COLO829 (cell line): ENCODE measurements at regions not wholly inside any gene's neighbourhood (a gene's known extent, or its start where the extent isn't known, plus 50 kb on each side); places are given as distances from the start of the nearest gene placed in this dataset.
"Not testable (repeated sequence)": the region's sequence is repeated elsewhere in the genome, so short reads cannot be mapped to it uniquely, and the experiment has no call there.

Source experiments
- DNase-seq: peaks from one replicate; pipeline ENCODE4 v3.0.0; 2012; ENCODE audit warnings: low spot score

DNA sequence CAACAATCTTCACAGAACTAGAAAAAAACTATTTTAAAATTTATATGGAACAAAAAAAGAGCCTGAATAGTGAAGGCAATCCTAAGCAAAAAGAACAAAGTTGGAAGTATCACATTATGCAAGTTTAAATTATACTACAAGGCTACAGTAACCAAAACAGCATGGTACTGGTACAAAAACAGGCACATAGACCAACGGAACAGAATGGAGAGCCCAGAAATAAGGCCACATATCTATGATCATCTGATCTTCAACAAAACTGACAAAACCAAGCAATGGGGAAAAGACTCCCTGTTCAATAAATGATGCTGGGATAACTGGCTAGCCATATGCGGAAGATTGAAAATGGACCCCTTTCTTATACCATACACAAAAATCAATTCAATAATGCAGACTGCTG is 74.4 kb upstream of the RTN4 start:
- not testable (repeated sequence) for DNase-seq

DNA sequence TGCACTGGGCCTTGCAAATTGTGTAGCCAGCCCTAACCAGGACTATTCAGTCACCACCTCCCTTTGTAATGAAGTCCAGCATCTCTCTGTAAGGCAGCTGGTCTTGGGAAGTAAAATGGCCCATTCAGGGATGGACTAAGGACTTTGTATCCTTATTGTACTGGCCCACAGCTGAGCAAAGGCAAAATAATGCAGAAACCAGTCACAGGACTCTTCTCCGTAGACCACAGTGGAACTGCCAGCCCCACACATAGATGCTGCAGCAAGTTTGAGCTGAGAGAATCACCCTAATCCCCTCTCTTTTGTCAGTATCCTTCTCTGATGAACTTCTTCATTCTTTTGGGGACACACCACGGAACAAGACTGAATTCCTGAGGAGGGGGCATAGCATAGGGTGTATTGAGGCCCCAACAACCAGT is 73.6 kb upstream of the RTN4 start:
- DNase-seq, result no peak

GRCh38 chr2:55120634-55121359 is 70.5 kb upstream of the RTN4 start:
- DNase-seq, result peak; percentile 48

- DNase-seq, result no peak
Measured at GRCh38 chr2:55119711-55120487, 69.6 kb upstream of the RTN4 start.

DNA sequence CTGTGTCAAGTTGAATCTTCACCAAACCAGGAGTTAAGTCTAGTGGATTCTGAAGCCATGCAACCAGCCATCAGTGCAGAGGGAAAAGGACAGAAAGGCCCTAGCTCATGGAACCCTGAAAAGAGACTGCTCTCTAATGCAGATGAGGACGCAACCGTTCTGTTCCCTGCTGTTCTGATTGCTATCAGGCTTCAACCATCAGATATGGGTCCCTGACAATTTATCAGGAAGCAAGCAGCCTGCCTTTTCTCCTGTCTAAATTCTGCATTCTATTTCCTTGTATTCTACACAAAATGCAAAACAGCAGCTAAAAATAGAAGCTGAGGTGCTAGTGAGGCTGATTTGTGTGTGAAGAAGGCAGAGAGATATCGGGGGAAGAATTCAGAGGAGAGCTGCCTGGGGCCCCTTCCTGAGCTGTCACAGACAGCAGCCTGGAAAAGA is 68.4 kb upstream of the RTN4 start:
- no peak for DNase-seq

GRCh38 chr2:55116966-55117365 is 66.7 kb upstream of the RTN4 start:
- no peak for DNase-seq

DNA sequence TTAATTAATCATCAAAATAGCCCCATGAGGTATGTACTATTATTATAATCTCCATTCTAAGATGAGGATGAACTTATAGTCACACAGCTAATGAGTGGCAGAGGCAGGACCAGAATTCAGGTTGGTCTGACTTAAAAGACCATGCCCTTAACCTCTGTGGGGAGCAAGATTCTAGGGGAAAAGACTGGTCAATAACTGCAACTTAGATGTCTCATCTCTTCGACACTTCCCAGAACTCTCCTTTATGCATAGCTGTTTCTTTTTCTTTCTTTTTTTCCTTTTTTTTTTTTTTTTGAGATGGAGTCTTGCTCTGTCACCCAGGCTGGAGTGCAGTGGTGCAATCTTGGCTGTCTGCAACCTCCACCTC is 66.3 kb upstream of the RTN4 start:
- no peak for DNase-seq

- no peak for DNase-seq
Measured at GRCh38 chr2:55115761-55116597, 65.7 kb upstream of the RTN4 start.

DNA sequence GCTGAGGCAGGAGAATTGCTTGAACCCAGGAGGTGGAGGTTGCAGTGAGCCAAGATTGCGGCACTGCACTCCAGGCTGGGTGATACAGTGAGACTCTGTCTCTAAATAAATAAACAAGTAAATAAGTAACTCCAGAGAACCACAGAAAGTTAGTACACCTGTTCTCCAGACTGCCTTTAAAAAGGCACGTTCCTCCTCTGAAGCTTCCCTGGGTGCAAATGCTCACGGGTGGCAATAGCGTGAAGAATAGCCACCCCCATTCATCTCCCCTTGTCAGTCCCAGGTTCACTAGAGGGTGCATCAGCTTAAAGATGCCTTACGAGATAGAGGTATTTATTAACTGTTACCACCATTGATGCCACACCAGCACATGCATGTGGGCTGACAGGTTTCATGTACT is 64.3 kb upstream of the RTN4 start:
- DNase-seq, result no peak

- no peak for DNase-seq
Measured at GRCh38 chr2:55114082-55114481, 63.8 kb upstream of the RTN4 start.

DNA sequence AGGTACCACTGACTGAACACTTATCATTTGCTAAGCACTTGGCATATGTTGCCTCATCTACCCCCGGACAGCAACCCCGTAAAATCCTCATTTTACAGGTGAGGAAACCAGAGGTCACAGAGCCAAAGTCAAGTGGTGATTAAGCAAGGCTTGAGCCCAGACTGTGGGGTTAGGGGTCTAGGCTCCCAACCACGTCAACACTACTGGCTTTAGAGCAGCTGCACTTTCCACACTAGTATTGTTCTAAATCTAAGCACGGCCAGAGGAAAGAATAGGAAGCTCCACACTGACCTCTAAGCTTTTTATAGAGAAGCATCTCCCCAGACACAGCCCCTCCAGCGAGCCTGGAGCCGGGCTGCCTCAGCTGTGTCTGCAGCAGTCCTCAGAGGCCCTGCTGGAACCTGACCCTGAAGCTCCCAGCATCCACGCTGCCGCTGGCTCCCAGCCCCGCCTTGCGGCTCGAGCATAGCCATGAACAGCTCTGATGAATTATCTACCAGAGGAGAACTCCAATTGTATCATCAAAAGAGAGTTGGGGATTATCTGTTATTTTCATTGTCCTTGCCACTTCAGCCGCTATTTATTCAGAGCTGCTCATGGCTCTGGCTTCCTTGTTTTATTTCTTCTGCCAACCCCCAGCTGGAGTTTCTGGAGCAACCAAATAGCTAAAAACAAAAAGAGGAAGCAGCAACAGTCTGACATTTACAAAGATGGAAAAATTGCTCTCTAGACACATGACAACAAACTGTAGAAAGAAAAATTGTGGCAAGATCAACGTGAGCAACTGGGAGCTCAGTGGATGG is 62.2 kb upstream of the RTN4 start:
- no peak for DNase-seq

- DNase-seq, result peak; percentile 63
Measured at GRCh38 chr2:55111570-55112228, 61.4 kb upstream of the RTN4 start.

DNA sequence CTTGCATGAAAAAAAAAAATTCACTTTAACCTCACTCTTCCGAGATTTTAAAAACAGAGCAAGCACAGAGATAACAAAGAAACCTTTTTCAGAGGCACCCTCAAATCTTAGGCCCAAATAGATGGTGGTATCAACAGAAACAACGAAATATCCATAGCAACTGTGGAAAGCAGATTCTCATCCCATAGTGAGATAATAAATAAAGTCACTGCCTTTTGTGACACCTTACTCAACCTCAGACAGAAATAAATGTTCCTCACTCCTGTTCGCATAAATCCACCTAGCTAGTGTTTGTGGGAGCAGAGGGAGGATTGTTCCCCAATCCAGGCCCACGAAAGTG is 60.9 kb upstream of the RTN4 start:
- no peak for DNase-seq

DNA sequence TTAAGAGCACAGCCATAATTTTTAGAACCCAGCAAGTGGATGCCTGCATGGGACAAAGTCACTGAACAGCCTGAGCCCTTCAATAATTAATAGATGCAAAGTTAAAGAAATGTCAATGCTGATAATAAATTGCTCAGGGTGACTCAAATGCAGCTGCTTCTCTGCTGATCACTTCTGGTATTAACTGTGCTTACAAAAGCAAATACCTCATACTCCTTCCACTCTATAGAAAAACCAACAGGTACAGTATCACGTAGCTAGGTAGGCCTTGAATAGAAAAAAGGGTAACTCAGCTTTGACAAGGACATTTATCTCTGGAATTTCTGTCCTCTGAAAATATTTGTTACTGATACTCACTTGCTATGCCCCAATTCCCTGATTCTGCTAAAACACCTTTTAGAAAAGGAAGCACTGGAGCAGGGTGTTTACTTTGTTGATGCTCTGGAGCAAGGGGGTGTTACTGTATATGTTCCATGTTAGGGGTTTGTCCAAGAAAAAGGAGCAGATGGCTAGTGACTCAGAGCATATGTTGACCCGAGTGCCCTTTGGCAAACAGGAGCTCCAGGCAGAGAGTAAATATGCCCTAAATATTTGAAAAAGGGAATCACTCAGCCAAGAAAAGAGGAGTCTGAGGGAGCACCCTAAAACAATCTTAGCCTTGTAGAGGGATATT is 59.1 kb upstream of the RTN4 start:
- no peak for DNase-seq

GRCh38 chr2:55108456-55109160 is 58.4 kb upstream of the RTN4 start:
- DNase-seq, result no peak

DNA sequence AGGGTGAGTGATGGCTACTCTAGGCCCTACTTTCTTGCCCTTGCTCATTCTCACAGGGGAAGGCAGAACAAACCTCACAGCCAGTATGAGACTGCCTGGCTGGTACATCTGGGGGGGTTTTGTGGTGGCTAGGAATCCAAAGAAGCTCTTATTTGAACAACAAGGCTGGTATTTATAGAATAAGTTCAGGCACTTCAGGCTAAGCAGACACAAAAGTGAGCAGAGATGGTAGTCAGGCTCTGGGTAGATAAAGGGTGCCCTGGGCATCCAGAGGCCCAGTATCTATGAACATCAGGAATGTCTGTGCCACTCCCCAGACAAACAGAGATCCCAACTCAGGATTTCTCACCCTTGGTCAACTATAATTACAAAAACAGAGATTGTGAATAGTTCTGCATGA is 57.2 kb upstream of the RTN4 start:
- DNase-seq, result no peak

- DNase-seq, result no peak
Measured at GRCh38 chr2:55106148-55106547, 55.9 kb upstream of the RTN4 start.

GRCh38 chr2:55105456-55105855 is 55.2 kb upstream of the RTN4 start:
- DNase-seq, result no peak

GRCh38 chr2:55103046-55103445 is 52.8 kb upstream of the RTN4 start:
- DNase-seq, result no peak
